Peyer's patch (tissue), 4 donors: ENCODE measurements at regions not wholly inside any gene's neighbourhood (a gene's known extent, or its start where the extent isn't known, plus 50 kb on each side); places are given as distances from the start of the nearest gene placed in this dataset.

Experiments used
- POLR2A ChIP-seq, 2 donors: fragments of 450-650 bp; IDR thresholded peaks; one replicate each; pipeline ENCODE4 v1.5.1; 2017; ENCODE audit warnings: antibody characterized with exemption in 2 of 2, mild to moderate bottlenecking in 2 of 2, moderate library complexity in 2 of 2
- TF ChIP-seq, protein P1 (sequence below), 6 experiments: fragments of 450-650 bp in 4 of 6; fragments of 200-600 bp in 2 of 6; sonication (generic) in 1 of 6; IDR thresholded peaks; one replicate each; pipeline ENCODE4 v1.5.1; 2017 to 2019; ENCODE audit warnings: antibody characterized with exemption in 6 of 6, mild to moderate bottlenecking in 3 of 6, moderate library complexity in 1 of 6

DNA sequence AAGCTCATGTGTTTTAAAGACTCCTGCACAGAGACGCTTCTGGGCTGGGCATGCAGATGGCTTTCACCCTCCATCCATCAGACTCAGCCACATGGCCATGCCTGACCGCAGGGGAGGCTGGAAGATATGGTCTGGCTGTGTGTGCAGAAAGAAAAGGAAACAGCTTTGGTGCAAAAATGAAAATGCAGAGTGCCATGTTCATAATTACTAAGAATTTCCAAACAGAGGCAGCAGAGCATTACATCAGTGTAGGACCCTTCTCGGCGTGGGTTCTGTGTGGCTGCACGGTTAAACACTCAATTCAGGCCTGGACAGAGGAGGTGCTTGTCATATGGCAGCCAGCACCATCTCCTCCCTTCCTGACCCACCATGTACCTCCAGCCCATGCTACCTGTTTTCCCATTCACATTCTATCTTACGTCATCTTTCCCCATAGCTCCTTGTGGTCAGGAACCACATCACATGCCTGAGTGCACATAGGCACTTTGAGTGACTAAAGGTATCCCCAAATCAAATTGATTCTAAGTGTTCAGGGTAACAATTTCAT lies 200.3 kb upstream of the ID2 start:
- TF ChIP-seq, protein P1, sequence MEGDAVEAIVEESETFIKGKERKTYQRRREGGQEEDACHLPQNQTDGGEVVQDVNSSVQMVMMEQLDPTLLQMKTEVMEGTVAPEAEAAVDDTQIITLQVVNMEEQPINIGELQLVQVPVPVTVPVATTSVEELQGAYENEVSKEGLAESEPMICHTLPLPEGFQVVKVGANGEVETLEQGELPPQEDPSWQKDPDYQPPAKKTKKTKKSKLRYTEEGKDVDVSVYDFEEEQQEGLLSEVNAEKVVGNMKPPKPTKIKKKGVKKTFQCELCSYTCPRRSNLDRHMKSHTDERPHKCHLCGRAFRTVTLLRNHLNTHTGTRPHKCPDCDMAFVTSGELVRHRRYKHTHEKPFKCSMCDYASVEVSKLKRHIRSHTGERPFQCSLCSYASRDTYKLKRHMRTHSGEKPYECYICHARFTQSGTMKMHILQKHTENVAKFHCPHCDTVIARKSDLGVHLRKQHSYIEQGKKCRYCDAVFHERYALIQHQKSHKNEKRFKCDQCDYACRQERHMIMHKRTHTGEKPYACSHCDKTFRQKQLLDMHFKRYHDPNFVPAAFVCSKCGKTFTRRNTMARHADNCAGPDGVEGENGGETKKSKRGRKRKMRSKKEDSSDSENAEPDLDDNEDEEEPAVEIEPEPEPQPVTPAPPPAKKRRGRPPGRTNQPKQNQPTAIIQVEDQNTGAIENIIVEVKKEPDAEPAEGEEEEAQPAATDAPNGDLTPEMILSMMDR (IDR thresholded peaks at IDR 0.05), result no peak
- no peak for TF ChIP-seq POLR2A (IDR thresholded peaks at IDR 0.05)
